GM06990 (cell line): ENCODE measurements at regions not wholly inside any gene's neighbourhood (a gene's known extent, or its start where the extent isn't known, plus 50 kb on each side); places are given as distances from the start of the nearest gene placed in this dataset.
"Not testable (repeated sequence)": the region's sequence is repeated elsewhere in the genome, so short reads cannot be mapped to it uniquely, and the experiment has no call there.

Experiments
- DNase-seq: peaks from one replicate; pipeline ENCODE4 v3.0.0-alpha.2; 2011; ENCODE audit not compliant: insufficient read length; ENCODE audit errors: extremely low read depth
- H3K27me3 ChIP-seq: replicated peaks from 2 replicates; pipeline ENCODE4 v1.6.0; 2011; ENCODE audit warnings: low read length; ENCODE audit not compliant: control insufficient read depth, insufficient read depth
- H3K36me3 ChIP-seq: 2 replicates; pipeline ENCODE4 v1.5.1; 2011; ENCODE audit warnings: low read length; ENCODE audit not compliant: control insufficient read depth, insufficient read depth
- H3K4me3 ChIP-seq: replicated peaks from 2 replicates; pipeline ENCODE4 v1.5.1; 2011; ENCODE audit warnings: low read depth, mild to moderate bottlenecking, control low read depth, low read length
- CTCF ChIP-seq: IDR thresholded peaks from 2 replicates; pipeline ENCODE4 v1.5.1; 2011; ENCODE audit warnings: low read length, control low read depth, mild to moderate bottlenecking, inconsistent platforms; ENCODE audit not compliant: insufficient read depth, poor library complexity, severe bottlenecking

GRCh38 chr2:89784960-89785359 lies 1093.5 kb downstream of the RPIA start:
- Histone ChIP-seq H3K36me3 (no peaks in the 10 kb centered on the region), H3K27me3 (no peaks in the 10 kb centered on the region), H3K4me3 (no peak overlapping the region)
- no peak for TF ChIP-seq CTCF
- DNase-seq, result no peak

GRCh38 chr2:89785528-89785927 lies 1094.1 kb downstream of the RPIA start:
- DNase-seq, H3K4me3 ChIP-seq, H3K36me3 ChIP-seq, H3K27me3 ChIP-seq: not testable (repeated sequence)

- not testable (repeated sequence) for H3K27me3 ChIP-seq, H3K4me3 ChIP-seq, DNase-seq, H3K36me3 ChIP-seq
These were observed 1095.2 kb downstream of the RPIA start for GRCh38 chr2:89786642-89787041.

GRCh38 chr2:89795530-89795929 lies 1104.1 kb downstream of the RPIA start:
- DNase-seq, H3K36me3 ChIP-seq, H3K27me3 ChIP-seq, H3K4me3 ChIP-seq: not testable (repeated sequence)

GRCh38 chr2:89797320-89798038 lies 1106.0 kb downstream of the RPIA start:
- H3K27me3 ChIP-seq, result no peaks in the 10 kb centered on the region
- TF ChIP-seq CTCF, result no peak
- H3K36me3 ChIP-seq, result no peaks in the 10 kb centered on the region
- H3K4me3 ChIP-seq, result no peak overlapping the region
- DNase-seq, result no peak

GRCh38 chr2:89801207-89801606 lies 1109.7 kb downstream of the RPIA start:
- DNase-seq, H3K27me3 ChIP-seq, H3K4me3 ChIP-seq, H3K36me3 ChIP-seq: not testable (repeated sequence)

GRCh38 chr2:89806363-89806762 lies 1114.9 kb downstream of the RPIA start:
- H3K36me3 ChIP-seq, H3K4me3 ChIP-seq, H3K27me3 ChIP-seq, DNase-seq: not testable (repeated sequence)

GRCh38 chr2:89811295-89811694 lies 1119.8 kb downstream of the RPIA start:
- no peak overlapping the region for H3K4me3 ChIP-seq
- DNase-seq, result no peak
- TF ChIP-seq CTCF, result no peak
- H3K36me3 ChIP-seq, result no peaks in the 10 kb centered on the region
- no peaks in the 10 kb centered on the region for H3K27me3 ChIP-seq

GRCh38 chr2:89811910-89812309 lies 1120.4 kb downstream of the RPIA start:
- not testable (repeated sequence) for H3K4me3 ChIP-seq, DNase-seq, H3K27me3 ChIP-seq, H3K36me3 ChIP-seq

- not testable (repeated sequence) for H3K4me3 ChIP-seq, DNase-seq, H3K36me3 ChIP-seq, H3K27me3 ChIP-seq
These were observed 1122.9 kb downstream of the RPIA start for GRCh38 chr2:89814359-89814758.
